Ovary (tissue), 3 donors: ENCODE measurements at regions not wholly inside any gene's neighbourhood (a gene's known extent, or its start where the extent isn't known, plus 50 kb on each side); places are given as distances from the start of the nearest gene placed in this dataset.

Source experiments
- CTCF ChIP-seq, 3 donors: fragments of 450-650 bp in 2 of 3; fragments of 200-600 bp in 1 of 3; IDR thresholded peaks; one replicate each; pipeline versions ENCODE4 v1.5.1 to v1.8.0; 2016 to 2022; ENCODE audit warnings: antibody characterized with exemption in 3 of 3, mild to moderate bottlenecking in 1 of 3
- EP300 ChIP-seq: sonication (generic); formaldehyde crosslinking; IDR thresholded peaks from one replicate; pipeline ENCODE4 v1.6.1; 2017; ENCODE audit warnings: antibody characterized with exemption
- POLR2A ChIP-seq: fragments of 450-650 bp; IDR thresholded peaks from one replicate; pipeline ENCODE4 v1.6.1; 2017; ENCODE audit warnings: antibody characterized with exemption, mild to moderate bottlenecking, moderate library complexity
- donor health status: DM: no; HTN: no; CAD: no.

GRCh38 chr9:106588626-106589025, 274.3 kb upstream of the ZNF462 start:
- TF ChIP-seq POLR2A (no peak), CTCF (IDR thresholded peaks at IDR 0.05) (no peak), EP300 (no peak)
